IPS DF 4.7 (cell line): ENCODE measurements at regions not wholly inside any gene's neighbourhood (a gene's known extent, or its start where the extent isn't known, plus 50 kb on each side); places are given as distances from the start of the nearest gene placed in this dataset.
"Not testable (repeated sequence)": the region's sequence is repeated elsewhere in the genome, so short reads cannot be mapped to it uniquely, and the experiment has no call there.

Experiments used
- DNase-seq: peaks from one replicate; pipeline ENCODE4 v3.0.0-alpha.2; 2013; ENCODE audit warnings: low spot score; ENCODE audit errors: extremely low read depth

GRCh38 chr12:115811045-115811444 lies 466.4 kb downstream of the MED13L start:
- DNase-seq = no peak

GRCh38 chr12:115810122-115810901 lies 467.2 kb downstream of the MED13L start:
- DNase-seq = no peak

GRCh38 chr12:115806000-115806399 lies 471.5 kb downstream of the MED13L start:
- no peak for DNase-seq

GRCh38 chr12:115802767-115803166 lies 474.7 kb downstream of the MED13L start:
- no peak for DNase-seq

GRCh38 chr12:115801871-115802270 lies 475.6 kb downstream of the MED13L start:
- no peak for DNase-seq

GRCh38 chr12:115799610-115800009 lies 477.9 kb downstream of the MED13L start:
- DNase-seq = no peak

GRCh38 chr12:115798309-115798917 lies 479.1 kb downstream of the MED13L start:
- DNase-seq = no peak

- DNase-seq = no peak
Observed at GRCh38 chr12:115794659-115795081, 482.8 kb downstream of the MED13L start.

GRCh38 chr12:115791331-115791730 lies 486.2 kb downstream of the MED13L start:
- DNase-seq = no peak

GRCh38 chr12:115790526-115790925 lies 487.0 kb downstream of the MED13L start:
- DNase-seq = no peak

GRCh38 chr12:115786490-115786889 lies 491.0 kb downstream of the MED13L start:
- not testable (repeated sequence) for DNase-seq

- DNase-seq = no peak
Observed at GRCh38 chr12:115785548-115785947, 491.9 kb downstream of the MED13L start.

- DNase-seq = no peak
Observed at GRCh38 chr12:115776399-115776798, 501.1 kb downstream of the MED13L start.

GRCh38 chr12:115774148-115774895 lies 503.2 kb downstream of the MED13L start:
- DNase-seq = no peak

- no peak for DNase-seq
Observed at GRCh38 chr12:115771601-115772000, 505.9 kb downstream of the MED13L start.

GRCh38 chr12:115771065-115771464 lies 506.4 kb downstream of the MED13L start:
- DNase-seq = no peak

- no peak for DNase-seq
Observed at GRCh38 chr12:115770643-115771042, 506.9 kb downstream of the MED13L start.

GRCh38 chr12:115767916-115768315 lies 509.6 kb downstream of the MED13L start:
- no peak for DNase-seq

- DNase-seq = no peak
Observed at GRCh38 chr12:115763982-115764621, 513.4 kb downstream of the MED13L start.

GRCh38 chr12:115763376-115763775 lies 514.1 kb downstream of the MED13L start:
- no peak for DNase-seq

GRCh38 chr12:115762936-115763335 lies 514.6 kb downstream of the MED13L start:
- no peak for DNase-seq

GRCh38 chr12:115761784-115762183 lies 515.7 kb downstream of the MED13L start:
- DNase-seq = no peak
